Islet precursor cell (in vitro differentiated cells): ENCODE measurements at regions not wholly inside any gene's neighbourhood (a gene's known extent, or its start where the extent isn't known, plus 50 kb on each side); places are given as distances from the start of the nearest gene placed in this dataset.

Source experiments
- DNase-seq: peaks from one replicate; pipeline ENCODE4 v3.0.0-alpha.2; 2018

DNA sequence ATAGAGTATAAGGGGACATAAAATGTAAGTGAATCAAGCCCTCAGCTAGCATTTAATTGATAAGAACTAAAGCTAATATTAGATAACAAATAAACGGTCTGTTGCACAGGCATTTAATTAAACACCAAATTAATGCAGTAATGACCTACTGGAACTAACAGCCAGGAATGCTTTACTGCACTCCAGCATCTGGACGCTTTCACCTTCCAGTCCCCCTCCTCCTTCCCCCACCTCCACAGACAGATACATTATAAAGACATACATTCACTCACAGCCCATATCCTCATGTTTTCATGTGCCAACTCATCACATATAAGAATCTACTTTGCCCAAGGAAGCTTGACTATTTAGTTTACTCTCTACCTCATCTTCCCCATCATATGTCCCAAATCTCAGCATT lies 337.4 kb upstream of the PIK3C3 start:
- DNase-seq = no peak

- DNase-seq = no peak
Measured at GRCh38 chr18:41613003-41613609, 341.9 kb upstream of the PIK3C3 start.

DNA sequence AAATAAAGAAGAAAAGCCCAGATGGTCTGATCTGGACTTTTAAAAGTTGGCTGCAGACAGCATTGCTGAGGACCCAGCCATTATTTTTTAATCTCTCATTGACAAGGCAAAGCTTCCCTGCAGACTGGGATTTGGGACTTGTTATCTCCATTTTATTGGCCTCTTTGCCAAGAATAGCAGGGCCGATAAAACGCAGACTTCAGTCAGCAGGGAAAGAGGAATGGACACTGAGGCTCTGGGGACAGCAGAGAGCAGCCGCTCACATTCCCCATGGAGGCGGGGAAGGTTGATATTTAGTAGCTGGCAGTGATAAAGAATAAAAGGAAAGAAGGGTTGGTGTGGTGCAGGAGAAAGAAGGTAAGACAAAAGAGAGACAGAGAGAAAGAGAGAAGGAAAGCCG lies 350.1 kb upstream of the PIK3C3 start:
- no peak for DNase-seq

- DNase-seq = no peak
Measured at GRCh38 chr18:41602034-41602433, 353.0 kb upstream of the PIK3C3 start.

- no peak for DNase-seq
Measured at GRCh38 chr18:41600693-41601391, 354.2 kb upstream of the PIK3C3 start.

- DNase-seq = no peak
Measured at GRCh38 chr18:41599466-41599865, 355.6 kb upstream of the PIK3C3 start.

DNA sequence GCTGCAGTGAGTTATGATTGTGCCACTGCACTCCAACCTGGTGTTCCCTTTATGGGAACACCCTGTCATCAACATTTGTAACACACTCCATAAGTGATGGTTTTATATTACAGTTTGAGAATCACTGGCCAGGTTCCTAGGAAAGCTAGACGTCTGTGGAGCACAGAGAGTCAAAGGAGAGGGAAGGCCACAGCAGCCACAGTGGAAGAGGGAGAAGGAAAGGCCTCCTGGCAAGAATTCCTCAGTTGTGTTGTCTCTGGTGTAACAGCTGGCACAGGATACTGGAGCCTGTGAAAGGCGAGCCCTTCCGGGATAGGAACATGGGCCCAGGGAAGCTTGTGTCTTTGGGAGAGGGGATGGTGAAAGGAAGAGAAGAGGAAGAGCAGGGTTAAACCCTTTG lies 360.5 kb upstream of the PIK3C3 start:
- DNase-seq = no peak

DNA sequence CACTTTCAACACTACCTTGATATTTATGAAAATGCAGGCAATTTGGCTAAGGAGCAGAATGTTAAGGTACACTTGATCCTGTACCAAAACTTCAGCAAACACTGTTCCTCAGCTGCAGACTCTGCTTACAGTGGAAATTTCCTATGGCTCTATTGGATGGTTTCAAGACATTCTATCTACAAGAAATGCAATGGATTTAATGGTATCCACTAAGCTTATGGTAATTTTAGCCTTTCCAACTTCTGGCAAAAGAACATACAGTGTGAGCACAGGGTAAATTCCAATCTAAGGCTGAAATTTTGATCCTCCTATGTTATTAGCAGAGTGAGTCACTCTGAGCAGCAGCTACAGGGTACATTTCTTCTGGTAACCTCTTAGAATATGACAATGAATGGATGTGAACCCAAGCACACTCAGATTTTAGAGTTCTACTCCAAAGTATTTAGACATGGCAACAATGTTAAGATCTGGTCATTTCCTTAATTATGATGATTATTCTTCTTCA lies 361.8 kb upstream of the PIK3C3 start:
- no peak for DNase-seq

- DNase-seq = no peak
Measured at GRCh38 chr18:41587976-41588375, 367.1 kb upstream of the PIK3C3 start.

DNA sequence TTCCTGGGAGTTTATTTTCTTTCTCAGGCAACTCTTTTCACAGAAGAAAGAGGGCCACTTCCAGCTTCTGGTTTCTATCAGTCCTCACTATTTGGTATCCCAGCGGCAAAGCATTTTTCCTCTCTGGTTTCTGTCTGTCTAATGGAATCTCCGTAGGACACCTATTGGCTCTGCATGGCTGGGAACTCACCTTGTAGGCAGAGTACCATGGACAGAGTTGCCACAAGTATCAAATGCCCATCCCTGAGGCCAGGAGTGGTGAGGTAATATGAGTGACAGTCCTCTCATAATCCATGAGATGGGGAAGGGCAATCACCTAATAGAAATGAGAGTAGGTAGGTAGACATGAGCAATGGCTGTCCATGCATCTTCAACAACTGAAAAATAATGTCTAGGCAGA lies 369.5 kb upstream of the PIK3C3 start:
- no peak for DNase-seq

GRCh38 chr18:41579185-41579584 lies 375.8 kb upstream of the PIK3C3 start:
- DNase-seq = no peak

DNA sequence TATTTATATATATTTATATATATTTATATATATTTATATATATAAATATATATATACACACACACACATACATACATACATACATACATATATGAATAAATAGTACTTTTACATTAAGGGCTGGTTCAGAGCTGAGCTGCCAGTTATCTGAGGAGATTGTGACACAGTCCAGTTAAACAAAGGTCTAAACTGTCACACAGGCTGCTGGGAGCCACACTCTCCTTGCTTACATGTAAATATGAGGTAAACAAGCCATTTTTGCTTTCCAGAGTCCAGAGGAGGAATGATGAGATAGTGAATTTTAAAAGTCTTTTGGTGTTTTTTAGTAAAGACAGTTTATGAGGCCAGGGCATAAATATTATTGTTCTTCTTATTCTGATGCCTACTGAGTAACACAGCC lies 377.5 kb upstream of the PIK3C3 start:
- DNase-seq = no peak

DNA sequence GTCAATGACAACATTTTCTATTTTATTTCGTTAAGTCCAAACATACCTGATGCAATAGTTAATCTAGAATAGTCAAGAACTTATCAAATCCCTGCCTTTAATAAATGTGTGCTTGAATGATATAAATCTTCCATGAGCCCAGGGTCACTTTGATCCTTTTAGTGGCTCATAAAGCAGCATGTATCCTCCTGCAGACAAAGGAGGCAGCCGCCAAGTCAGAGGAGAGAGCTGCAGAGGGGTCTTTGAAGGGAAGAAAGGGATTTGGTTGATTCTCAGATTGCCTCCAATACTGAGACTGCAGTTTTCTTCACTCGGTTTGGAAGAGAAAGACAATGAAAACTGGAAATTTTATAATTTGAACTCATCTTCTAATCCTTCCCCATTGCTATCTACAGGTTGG lies 378.4 kb upstream of the PIK3C3 start:
- no peak for DNase-seq

DNA sequence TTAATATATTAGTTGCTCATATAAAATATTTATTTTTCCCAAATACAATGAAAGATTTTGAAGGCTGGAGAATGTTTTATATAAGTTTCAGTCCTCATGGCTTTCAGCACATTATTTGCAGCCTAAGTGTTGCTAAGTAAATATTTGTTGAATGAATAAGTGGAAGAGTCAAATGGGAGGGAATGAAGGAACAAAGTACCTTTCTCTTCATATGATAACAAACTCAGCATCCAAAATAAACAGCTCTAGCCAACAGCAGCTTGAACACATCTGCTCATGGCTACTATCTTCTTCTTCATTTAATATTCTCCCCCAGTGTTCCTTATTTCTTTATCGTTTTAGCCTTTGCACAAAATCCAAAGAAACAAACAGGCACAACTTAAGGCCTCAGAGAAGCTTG lies 385.2 kb upstream of the PIK3C3 start:
- no peak for DNase-seq

DNA sequence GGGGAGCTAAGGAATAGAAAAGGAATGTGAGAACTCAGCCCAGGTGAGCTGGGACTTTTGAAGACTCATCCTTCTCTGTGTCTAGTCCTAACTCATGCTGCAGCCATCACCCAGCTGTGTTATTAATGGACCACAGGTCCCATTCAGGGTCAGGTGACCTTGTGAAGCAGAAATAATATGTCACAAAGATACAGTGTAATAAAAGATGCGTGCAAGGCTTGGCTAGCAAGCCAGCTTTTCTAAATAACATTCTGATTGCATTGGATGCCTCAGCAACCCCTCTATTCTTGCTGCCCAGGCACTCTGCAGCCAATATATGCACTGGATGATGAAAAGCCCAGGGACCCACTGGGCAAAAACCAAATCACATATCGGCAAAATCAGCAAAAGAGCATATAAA lies 393.1 kb upstream of the PIK3C3 start:
- DNase-seq = no peak

DNA sequence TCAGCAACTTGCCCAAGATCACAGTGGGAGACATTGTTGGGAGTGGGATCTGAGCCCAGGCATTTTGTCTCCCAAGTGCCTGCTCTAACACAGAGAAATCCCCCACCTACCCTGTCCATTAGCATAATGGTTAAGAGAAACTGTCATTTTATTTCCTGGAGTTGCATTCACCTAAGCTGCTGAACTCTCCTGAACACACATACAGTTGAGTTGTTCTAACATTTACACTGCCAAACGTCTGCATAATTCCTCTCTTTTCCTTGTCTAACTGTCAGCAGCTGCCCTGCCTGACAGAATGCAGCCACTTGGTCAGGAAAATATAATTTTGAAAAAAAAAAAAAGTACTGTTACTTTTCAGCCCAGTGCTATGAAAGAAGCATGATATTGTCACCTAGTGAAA lies 396.3 kb upstream of the PIK3C3 start:
- DNase-seq = no peak

DNA sequence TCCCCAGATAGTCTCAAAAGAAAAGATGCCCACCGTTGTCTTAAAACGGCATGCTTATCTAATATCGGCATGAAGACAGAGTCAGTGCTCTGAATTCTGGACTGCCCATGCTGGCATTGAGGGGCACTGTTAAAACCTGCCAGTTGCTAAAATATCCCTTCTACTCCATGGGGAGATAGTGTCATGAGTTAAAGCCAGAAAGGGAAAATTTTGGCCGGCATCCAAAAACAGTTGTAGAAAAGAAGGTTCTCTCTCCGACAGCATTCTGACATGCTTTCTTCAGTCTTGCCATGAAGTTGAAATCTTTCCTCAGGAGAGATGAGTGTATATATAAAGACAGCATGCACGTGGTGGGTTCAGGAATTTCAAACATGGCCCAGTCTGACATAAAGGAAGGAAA lies 401.3 kb upstream of the PIK3C3 start:
- DNase-seq = no peak

- DNase-seq = no peak
Measured at GRCh38 chr18:41548521-41549260, 406.3 kb upstream of the PIK3C3 start.

DNA sequence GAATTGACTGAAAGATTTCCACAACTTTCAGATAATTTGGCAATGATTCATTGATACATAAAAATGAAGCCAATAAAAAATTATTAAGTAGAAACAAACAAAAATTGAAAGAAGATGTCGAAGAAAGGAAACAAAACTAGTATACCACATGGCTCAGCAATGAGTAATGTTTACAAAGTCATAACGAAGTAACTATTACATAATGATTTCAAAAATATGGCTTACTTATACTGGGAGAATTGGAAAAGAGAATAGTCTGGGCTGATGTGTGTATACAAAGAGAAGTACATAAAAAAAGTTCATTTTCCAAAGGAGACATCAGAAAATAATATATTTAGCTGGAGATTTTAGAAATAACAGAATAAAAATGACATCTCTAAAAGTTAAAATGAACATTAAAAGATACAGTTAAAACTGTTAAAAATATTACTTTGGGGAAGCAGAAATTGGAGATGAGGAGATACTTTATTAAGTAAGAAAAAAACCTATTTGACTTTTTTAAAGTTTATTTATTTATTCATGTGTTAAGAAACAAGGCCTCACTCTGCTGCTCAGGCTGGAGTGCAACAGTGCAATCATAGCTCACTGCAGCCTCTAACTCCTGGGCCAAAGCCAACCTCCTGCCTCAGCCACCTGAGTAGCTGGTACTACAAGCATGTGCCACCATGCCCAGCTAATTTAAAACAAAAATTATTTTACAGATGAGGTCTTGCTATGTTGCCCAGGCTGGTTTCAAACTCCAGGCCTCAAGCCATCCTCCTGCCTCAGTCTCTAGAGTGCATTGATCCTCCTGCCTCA lies 409.7 kb upstream of the PIK3C3 start:
- no peak for DNase-seq

- DNase-seq = no peak
Measured at GRCh38 chr18:41543815-41544214, 411.2 kb upstream of the PIK3C3 start.

DNA sequence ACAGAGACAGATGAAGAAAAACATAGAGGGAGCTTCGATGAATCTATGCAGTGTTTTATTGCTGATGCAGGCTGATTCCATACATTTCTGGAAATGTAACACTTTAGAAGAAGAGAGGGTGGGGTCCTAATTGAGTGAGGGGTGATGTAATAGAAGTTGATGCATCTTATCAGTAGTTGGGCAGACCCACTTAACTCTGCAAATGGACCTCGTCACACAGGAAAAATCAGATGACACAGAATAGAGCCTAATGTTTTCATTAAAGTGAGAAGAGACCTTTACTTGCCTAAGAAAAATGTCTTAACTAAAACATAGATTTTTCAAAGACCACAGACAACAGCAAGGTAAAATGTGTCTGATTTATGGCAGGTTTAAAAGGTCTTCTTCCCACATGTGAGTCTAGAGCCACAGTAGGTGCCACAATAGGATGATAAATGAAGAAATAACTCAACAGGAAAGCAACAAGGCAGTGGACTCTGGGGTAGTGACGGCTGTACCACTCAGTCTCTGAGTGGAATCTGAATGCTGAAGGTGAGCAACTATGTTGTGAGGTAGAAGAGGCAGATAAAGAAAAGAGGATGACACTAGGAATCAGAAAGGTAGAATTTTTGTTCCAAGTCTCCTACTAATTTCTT lies 414.7 kb upstream of the PIK3C3 start:
- no peak for DNase-seq

DNA sequence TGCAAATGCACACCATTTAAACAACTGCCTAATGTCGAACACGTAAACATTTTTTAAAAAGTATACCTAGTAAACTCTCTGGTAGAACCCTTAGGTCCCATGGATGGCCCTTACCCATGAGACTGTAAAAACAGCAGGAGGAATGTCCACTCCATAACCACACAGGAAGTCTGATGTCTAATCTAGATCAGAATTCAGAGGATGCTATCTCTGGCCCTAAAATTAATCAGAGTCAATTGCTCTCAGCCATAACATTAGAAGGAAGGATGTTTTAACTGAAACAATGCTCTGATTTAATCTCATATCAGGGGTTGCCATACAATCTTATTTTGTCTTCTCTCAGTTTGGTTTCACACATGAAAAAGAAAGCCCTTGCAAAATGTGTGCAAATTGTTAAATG lies 416.3 kb upstream of the PIK3C3 start:
- no peak for DNase-seq

- no peak for DNase-seq
Measured at GRCh38 chr18:41537666-41538065, 417.4 kb upstream of the PIK3C3 start.
